ENCODE measurements at regions not wholly inside any gene's neighbourhood (a gene's known extent, or its start where the extent isn't known, plus 50 kb on each side); places are given as distances from the start of the nearest gene placed in this dataset.

- no peak for TF ChIP-seq FOXM1 (IDR thresholded peaks at IDR 0.05; ENCODE audit: low read depth, low read length)
- TF ChIP-seq POLR2A (IDR thresholded peaks at IDR 0.05; ENCODE audit: low read depth, low read length): no peak
- TF ChIP-seq RBBP5 (conservative IDR thresholded peaks at IDR 0.05): no peak
- TF ChIP-seq ZNF384 (IDR thresholded peaks at IDR 0.05; ENCODE audit: borderline replicate concordance, low read depth, low read length): no peak
- TF ChIP-seq TCF12 (IDR thresholded peaks at IDR 0.05; ENCODE audit: low read depth, low read length): no peak
- TF ChIP-seq REST (IDR thresholded peaks at IDR 0.05; ENCODE audit: low read depth, low read length): no peak
- no peak for TF ChIP-seq CTCF (IDR thresholded peaks at IDR 0.05 in 2 of 3, conservative IDR thresholded peaks at IDR 0.05 in 1 of 3; ENCODE audit: control insufficient read depth in 2 of 3, extremely low read depth in 1 of 3, insufficient read depth in 1 of 3, low read depth in 3 of 3, low read length in 3 of 3)
- TF ChIP-seq ZBTB4 (CRISPR knock-in tag; IDR thresholded peaks at IDR 0.05): no peak
Measured at GRCh38 chr6:15792842-15793241, 130.0 kb upstream of the DTNBP1 start.

All from GM12878 (cell line).